NCI-H1436 treated with DMSO at 0.1 percent for 48 hours (cell line): ENCODE measurements at regions not wholly inside any gene's neighbourhood (a gene's known extent, or its start where the extent isn't known, plus 50 kb on each side); places are given as distances from the start of the nearest gene placed in this dataset.
"Not testable (repeated sequence)": the region's sequence is repeated elsewhere in the genome, so short reads cannot be mapped to it uniquely, and the experiment has no call there.

Experiments
- DNase-seq: peaks from one replicate; lab custom pipeline; 2025; lab: John Stamatoyannopoulos, UW

DNA sequence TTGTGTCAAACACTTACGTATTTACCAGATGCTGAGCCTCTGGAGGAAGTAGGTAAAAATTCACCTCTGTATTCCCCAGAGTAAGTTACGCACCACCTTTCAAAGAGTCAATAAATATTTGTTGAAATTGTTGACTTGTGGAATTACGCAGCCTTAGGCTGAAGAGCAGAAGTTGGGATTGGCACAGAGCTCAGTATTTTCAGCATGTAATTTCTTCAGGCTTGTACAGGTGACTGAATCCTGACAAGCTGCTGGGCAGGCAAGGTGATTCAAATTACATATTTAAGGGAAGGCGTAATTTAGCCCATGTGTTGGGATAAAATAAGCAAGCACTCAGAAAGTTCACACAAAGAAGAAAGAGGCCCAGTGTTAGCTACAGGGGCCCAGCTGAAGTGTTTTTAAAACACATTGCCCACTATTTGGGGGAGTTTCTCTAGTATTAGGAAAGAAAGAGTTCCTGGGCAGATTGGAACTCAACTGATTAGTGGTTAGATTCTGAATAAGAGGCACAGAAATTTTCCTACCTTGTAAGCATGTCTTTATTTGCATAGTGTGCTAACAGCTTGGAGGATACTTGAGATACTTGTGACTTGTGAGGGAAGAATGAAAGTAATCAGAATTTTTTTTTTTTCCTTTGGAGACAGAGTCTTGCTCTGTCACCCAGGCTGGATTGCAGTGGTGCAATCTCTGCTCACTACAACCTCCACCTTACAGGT is 165.3 kb upstream of the FBXL7 start:
- DNase-seq = no peak

DNA sequence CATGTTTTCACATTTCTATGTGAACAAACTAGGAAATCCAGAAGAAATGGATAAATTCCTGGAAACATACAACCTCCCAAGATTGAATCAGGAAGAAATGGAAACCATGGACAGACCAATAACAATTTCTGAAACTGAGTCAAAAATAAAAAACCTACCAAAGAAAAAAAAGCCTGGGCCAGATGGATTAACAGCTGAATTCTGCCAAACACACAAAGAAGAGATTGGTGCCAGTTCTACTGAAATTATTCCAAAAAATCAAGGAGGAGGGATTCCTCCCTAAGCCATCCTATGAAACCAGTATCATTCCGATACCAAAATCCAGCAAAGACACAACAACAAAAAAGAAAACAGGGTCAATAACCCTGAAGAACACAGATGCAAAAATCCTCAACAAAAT is 166.9 kb upstream of the FBXL7 start:
- DNase-seq = no peak

DNA sequence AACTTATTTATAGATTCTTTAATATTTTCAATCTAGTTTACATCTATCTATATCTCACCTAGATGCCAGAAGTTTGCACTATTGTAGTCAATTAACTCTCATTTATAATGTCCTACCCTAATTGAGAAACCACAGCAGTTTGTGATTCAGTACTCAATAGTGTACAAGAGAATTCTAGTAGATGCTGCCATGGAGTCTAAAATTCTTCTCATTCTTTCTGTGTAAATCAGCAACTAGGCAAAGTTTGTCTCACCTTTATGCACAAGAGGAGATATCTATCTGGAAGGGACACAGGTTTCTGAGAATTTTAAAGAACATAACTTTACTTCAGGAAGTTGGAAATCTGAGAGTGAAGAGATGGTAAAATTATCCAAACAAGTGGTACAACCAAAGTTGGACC is 173.0 kb upstream of the FBXL7 start:
- no peak for DNase-seq

DNA sequence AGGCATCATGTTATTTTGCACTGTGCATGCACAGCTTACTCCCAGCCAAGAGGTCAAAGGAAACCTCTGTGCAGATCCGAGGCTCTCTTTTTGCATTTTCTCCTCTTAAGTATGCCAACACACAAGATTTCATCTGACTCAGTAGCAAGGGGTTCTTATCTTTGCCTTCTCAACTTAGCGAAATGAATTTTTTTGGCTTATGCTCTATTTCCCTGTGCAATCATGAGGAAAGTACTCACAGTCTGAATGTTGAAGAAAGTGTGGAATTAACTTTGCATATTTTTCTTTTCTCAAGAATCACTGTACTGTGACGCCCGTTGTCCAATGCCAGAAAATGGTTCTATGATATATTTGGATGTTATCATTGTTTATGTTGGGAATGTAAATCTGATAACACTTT is 173.5 kb upstream of the FBXL7 start:
- no peak for DNase-seq

DNA sequence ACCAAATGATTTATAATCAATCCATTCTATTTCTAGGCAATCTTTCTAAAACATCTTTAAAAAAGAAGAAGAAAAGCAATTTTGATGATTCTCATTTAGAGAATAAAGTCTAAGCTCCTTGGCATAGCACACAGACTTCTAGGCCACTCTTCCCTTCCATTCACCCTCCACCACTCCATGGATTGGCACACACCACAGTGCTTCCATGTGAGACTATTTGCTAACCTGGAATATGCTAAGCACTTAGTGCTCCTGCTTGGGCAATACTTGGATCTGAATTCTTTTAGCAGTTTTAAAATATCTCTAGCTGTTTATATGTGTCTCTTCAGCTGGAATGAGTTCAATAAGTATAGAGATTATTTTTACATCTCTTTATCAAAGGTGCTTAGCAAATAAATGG is 177.6 kb upstream of the FBXL7 start:
- DNase-seq = no peak

DNA sequence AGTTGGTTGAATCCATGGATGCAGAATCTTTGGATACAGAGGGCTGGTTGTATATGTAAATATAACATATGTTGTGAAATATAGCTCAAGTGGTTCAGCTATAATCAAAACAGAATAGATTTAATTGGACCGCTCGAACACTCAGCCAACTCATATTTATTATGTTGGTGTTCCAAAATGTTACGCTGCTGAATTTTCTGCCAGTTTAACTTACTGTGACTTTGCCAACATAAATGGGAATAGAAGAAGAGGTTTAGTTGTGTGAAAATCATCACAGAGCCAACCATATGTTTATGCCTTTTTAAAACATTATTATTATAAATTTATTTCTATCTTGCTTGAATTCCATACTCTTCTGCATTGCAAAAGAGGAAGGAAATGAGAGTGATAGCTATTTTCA is 178.2 kb upstream of the FBXL7 start:
- DNase-seq = no peak

DNA sequence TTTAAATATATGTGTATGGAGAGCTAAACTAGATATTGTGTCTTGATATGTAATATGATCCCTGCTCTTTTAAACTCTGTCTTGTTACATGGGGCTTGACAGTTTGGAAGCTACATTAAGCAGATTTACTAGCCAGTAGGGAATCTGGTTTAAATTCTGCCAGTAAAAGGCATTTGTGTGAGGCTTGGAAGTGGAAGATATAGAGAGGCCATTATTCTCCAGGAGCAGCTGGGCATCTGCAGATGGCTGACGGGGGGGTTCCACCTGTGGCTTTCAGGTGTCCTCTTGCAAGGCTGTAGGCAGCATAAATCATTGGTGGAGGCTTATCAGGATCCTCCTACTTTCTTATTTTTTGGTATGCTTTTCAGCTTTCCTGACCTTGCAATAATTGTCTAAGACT is 179.1 kb upstream of the FBXL7 start:
- DNase-seq = no peak

DNA sequence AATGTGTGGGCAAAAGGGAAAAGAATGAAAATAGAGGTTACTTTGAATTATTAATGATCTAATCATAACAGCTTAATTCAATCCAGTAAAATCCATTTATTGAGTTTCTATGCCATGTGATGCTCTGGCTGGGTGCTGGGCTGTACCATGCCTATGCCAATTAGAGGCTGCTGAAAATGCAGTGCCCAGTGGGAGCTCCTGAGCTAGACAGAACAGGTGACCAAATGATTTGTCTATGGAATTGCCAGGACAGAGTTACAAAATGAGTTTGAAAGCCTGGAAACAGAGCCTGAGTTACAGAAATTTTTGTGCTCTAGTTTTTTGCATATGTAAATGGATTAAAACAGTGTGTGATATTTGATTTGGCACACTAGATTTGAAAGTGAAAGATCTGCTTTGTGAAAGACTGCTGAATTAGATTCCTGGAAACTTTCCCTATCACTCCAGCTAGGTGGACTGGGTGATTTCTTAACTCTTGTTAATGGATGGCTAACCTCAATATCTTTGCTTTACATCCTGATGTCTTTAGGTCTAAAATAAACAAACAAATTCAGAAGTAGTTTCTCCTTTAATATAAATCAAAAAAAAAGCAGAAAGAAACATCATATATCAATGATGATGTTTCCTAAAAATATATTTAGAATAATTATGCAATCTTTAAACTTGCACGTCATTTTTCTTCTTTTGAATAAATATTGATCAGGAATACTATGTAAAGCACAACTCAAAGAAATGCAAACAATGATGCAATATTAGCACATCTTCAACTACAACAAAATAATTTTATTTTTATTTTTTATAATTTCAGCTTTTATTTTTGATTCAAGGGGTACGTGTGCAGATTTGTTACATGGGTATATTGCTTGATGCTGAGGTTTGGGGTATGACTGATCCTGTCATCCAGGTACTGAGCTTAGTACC is 194.8 kb upstream of the FBXL7 start:
- DNase-seq = no peak

DNA sequence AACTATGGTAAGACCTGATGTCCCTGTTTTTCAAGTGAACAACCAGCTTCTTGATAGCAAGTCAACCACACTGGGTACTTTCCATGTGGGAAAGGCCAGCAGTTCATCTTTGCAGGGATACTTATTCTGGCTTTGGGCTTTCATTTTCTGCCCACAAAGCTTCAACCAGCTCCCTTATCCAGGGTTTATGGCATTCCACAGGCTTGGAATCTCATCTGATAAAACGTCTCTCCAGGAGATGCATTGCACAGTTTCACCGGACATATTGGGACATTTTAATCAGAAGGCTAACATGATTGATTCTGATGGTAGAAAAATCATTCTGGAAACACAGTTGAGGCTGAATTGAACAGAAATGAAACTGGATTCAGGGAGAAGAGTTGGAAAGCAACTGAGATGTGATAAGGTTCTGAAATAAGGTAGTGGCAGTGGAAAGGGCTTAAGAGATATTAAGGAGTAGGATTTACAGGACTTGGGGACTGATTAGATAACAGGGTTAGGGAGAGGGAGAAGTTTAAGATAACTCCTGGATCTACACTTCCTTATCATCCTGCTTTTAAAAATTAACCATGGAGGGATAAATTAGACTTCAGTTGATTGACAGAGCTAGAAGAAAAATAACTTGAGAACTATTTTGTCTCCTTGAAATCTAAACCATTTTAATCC is 195.8 kb upstream of the FBXL7 start:
- no peak for DNase-seq

DNA sequence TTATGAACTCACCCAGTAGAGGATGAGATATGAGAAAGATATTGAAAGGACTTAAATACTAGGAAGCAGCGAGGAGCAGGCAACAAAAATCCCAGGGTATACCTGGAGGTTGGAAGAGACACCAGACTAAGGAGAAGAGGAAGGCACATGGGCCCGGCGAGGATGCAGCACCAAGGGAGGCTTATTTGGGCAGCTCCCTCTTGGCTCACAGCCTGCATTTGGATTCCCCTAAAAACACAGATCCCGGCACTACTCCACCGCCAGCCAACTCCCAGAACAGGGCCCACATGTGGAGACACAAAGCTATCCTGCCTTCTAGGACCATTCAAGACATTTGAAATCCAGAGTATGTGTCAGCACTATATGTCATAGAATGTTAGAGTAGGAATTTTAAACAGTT is 199.8 kb upstream of the FBXL7 start:
- DNase-seq = no peak

DNA sequence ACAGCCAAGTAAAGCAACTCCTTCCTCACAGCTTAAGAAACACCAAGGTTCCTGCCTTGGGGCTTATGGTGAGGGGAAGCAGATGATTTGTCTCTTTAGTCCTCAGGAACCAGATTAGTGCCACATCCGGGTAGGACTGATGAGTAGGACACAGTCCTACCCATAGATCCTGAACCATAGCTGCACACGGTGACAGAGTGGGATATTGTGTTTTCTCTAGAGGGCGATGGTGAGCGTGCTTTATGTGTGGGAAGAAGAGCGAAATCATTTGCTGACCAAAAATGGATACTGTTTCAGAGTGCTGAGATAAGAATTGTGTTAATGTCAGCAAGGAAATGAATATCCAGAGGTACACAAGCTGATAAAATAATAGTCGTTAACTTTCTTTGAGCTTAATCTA is 209.0 kb upstream of the FBXL7 start:
- DNase-seq = no peak

DNA sequence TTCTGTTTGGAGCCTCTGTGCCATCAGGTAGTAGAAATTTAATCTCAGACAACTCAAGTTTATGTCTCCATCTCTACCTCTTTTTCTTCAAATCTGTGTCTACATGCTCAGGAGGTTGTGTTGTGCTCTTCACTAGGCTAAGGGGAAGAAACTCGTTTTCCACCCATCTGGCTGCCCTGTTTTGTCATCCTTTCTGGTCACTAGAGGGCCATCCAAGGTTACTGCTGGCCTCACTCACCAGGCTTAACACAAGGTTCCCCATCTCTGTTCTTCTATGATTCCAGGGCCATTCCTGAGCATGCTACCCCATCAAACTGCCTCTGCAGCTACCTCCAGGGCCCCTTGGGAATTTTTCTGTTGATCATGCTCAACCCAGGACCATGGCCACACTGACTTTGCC is 213.3 kb upstream of the FBXL7 start:
- no peak for DNase-seq

DNA sequence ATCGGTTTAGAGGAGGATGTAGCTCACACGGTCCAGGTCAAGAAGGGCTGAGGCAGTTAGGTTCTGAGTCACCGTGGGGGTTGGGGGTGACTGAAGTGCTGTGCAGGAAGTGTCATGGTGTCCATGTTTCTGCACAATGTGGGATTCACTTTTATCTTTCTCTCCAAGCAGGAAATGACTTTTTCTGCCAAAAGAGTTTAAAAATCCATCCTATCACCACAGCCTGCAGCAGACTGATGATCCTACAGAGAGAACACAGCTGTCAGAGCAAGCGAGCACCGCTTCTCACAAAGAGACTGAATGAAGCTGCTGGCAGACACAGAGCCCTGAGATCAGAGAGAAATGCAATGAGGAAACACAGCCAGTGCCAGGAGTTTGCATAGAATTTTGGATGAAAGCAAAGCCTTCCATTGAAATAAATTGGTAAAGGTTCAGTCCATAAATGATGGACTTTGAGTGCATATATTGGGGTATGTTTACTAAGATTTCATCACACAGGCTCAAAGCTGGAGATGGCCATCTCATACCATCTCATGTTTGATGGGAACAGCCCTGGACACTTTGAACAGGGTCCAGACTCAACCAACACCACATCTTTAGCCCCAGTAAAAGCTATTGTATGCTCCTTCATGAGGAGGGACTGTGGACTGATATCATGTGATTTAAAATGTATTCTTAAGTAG is 213.9 kb upstream of the FBXL7 start:
- no peak for DNase-seq

DNA sequence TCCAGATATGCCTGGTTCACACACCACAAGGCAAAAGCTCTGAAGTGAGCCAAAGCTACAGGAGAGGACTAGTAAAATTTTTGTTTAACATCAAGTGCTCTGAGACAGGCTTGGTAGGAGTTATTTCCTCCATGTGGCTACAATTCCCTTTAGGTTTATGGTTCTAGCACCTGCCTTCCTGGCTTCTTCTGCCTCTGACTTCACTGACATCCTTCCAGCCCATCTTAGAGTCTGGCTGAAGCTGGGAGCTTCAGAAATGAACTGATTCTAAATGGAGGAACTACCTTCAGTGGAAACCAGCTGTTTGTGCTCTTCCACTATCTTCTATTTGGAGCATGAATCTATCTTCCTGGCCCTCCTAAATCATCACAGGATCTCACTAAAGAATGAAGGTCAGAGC is 215.3 kb upstream of the FBXL7 start:
- DNase-seq = no peak

DNA sequence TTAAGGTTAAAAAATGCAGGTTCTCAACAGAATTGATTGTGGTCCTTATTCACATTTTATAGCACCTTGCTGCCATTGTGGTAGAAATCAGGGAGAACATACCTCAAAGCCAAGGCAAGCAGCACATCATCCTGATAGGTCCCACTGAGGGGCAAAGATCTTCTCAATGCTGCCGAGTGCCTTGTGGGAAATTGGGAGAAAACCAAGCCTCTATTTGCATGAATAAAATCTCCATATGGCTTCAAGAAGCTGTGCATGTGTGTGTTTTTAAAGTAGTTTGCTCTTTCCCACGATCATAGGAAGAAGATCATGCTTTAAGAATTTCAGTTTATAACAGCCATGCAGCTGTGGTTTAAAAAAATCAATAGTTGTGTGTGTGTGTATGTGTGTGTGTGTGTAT is 216.9 kb upstream of the FBXL7 start:
- DNase-seq = no peak

DNA sequence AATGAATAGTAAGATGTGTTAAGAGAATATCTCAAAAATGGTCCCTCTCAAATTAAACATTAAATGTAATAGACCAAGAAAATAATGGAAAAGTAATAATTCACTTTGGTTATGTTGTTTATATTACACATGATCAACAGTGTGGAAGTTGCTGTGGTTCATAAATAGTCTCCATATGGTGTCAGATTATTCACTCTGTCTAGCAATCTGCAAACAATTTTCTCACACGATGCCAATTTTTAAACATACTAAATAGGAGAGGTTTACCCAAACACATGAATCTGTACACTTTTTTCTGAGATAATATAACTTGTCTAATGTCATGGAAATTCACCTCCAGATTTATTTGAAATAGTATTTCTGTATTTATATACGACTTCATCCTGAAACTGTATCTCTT is 217.4 kb upstream of the FBXL7 start:
- DNase-seq = no peak

DNA sequence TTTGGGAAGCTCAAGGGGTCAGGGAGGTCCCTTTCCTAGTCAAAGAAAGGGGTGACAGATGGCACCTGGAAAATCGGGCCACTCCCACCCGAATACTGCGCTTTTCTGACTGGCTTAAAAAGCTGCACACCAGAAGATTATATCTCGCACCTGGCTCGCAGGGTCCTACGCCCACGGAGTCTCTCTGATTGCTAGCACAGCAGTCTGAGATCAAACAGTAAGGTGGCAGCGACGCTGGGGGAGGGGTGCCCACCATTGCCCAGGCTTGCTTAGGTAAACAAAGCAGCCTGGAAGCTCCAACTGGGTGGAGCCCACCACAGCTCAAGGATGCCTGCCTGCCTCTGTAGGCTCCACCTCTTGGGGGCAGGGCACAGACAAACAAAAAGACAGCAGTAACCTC is 228.4 kb upstream of the FBXL7 start:
- DNase-seq = not testable (repeated sequence)

DNA sequence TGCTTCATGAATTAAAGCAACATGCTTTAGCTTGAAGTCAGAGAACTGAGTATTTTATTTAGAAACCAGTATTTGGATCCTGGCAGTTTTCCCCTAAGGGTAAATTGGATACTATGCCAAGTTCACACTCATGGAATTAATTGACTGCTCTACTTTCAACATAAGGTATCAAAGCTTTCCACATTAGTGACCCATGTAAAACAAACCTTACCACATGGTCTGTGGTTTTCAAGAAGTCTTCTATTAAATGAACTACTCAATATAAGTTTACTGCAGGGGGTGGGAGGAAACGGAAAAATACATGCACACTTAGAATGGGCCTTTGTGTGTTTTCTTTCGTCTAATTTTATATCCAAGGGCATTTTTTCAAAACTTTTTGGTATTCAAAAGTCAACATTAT is 232.0 kb upstream of the FBXL7 start:
- no peak for DNase-seq

DNA sequence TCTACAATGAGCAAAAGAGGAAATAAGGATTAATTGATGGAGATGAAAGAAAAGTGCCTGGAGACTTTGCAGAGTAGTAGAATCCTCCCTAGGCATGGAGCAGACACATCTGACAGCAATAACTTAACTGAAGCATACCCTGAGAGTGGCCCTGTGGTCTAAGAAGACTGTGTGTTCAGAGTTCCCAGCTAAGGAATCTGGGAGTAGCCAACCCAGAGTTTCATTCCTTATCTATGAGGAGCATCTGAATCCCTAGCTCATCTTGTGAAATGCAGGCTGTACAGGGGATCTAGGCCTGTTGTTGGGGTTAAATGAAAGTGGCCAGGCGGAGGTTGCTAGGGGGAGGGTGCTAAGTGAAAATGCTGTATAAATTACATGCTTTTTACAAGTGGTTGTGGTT is 233.1 kb upstream of the FBXL7 start:
- DNase-seq = no peak

DNA sequence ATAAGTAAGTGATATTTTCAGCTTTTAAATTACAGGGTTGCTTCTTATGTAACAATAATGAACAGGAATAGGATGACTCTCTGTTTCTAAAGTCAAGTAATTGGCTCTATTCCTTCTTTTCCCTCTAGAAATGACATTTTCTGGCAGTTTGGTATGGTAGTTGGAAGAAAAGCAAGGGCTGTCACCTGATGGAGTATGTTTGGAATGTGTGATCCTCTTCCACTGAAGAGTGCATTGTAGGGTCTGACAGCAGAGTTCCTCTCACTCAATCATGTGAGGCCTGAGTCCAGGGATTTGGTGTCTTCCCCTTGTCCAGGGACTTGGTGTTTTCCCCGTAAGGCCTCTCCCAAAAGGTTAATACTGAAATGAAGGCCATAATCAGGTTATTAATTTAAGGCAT is 233.8 kb upstream of the FBXL7 start:
- DNase-seq = no peak

DNA sequence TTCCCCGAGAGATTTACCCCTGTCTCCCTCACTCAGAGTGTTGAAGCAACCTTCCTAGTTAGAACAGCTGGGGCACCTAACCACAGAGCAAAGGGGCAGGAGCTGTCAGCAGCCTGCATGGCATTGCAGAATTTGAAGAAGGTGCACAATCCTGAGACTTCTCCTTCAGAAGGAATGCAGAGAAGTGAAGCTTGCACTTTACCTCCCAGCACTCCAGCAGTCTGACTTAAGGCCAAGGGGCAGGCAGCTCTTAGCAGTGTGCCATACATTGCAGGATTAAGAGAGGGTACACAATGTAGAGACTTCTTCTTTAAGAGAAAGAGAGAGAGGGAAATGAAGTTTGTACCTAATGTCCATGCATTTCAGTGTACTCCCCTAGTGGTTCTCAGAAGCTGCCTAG is 236.0 kb upstream of the FBXL7 start:
- no peak for DNase-seq

DNA sequence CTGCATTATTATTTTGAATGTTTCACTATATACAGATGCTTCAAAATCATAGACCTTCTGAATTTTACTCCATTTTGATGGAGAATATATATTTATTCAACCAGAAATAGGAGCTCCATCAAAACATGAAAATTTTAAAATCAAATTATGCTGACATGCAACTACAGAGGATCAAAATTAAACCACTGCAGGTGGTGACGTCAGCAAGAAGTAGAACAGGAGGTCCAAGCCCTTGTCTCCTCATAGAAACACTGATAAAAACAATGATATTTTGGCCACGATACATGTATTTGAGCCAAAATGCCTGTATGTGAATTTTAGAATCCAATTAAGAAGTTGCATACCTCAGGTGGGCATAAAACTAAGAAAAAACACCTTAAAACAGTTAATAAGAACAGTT is 236.6 kb upstream of the FBXL7 start:
- DNase-seq = no peak
